ENCODE measurements at regions not wholly inside any gene's neighbourhood (a gene's known extent, or its start where the extent isn't known, plus 50 kb on each side); places are given as distances from the start of the nearest gene placed in this dataset.
A peak's percentile ranks its signal among the peaks of the same experiment; 100 is the strongest.

DNA sequence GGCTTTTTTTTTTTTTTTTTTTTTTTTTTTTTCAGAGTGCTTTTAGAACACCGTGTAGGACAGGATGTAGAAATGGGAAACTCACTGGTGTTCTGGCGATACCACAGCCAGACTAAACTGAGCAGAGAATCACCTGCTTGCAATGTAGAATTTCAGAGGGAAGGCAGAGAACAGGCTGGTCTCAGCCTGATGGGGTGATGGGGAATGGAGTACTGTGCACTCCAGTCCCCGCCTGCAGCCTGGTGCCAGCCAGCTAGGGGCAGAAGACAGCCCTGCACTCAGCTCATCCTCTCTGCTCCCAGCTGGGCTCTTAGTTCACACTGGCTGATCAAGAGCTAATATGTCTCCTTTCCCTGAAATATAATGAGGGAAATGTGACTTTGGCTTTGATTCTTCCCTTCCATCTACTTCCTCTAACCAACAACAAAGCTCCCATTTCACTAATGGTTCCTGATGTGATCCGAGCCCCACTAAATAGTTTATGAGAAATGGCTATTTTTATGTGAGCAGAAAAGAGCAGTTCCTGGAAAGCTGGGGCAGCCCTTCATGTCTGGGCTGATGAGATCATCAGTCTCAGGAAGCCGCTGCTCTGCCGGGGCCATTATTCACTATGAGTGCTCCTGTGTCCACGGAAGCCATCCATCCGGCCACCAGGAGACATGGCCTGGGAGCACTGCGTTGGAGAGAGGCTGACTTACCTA lies 209.7 kb downstream of the GADD45G start:
- no peak for DNase-seq

DNA sequence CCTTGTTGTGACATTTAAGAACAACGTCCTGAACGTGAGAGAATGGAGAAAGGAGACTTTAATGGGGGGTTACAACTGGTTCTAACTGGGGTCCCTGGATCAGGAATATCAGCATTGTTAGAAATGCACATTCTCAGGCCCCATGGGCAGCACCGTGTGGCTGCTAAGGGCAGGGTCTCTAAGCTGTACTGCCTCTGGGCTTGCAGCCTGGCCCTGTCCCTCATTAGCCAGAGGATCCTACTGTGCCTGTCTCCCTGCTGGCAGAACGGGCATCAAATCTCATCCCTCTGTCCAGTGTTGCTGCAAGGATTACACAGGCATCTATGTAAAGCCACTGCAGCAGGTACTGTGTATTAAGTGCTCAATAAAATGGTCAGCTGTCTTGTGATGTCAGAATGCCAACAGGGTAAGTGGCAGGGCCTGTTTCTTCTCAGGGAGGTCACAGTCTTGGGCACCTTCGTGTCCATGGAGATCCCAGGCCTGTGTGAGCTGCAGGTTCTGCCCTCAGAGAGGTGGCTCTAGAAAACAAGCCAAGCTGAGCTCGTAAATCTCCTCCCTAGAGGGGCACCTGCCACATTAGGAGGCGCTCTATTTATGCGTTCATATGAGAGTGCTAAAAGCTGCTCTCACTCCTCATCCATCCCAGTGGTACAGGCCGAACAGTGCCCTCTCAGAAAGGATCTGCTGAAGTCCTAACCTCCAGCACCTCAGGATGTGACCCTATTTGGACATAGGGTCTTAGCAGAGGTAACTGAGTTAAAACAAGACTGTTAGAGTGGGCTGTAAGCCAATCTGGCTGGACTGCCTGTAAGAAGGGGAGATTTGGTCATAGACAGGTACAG lies 210.5 kb downstream of the GADD45G start:
- DNase-seq = no peak

DNA sequence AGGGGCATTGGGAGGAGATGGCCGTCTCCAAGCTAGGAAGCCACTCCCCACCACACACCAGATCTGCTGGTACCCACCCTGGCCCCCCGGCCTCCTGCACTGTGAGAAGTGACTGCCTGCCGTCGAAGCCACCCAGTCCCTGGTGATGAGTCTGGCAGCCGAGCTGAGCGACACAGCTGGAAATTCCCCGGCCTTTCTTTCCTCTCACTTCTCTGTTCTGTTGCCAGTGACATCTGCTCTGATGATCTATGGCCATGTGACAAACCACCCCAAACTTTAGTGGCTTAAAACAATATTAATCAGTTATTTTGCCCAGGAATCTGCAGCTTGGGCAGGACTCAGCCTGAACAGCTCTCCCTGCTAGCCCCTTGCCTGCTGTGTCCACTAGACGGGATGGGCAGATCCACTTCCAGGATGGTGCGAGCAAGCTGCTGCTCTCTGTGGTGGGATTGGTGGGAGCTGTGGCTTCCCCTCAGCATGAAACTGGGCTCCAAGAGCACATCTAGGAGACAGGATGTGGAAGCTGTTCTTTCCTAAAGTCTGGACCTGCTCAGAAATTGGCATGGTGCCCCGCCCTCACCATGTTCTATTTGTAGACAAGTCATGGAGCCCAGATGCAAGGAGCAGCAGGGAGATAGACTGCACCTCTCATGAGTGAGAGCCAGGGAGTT lies 211.2 kb downstream of the GADD45G start:
- DNase-seq = no peak

DNA sequence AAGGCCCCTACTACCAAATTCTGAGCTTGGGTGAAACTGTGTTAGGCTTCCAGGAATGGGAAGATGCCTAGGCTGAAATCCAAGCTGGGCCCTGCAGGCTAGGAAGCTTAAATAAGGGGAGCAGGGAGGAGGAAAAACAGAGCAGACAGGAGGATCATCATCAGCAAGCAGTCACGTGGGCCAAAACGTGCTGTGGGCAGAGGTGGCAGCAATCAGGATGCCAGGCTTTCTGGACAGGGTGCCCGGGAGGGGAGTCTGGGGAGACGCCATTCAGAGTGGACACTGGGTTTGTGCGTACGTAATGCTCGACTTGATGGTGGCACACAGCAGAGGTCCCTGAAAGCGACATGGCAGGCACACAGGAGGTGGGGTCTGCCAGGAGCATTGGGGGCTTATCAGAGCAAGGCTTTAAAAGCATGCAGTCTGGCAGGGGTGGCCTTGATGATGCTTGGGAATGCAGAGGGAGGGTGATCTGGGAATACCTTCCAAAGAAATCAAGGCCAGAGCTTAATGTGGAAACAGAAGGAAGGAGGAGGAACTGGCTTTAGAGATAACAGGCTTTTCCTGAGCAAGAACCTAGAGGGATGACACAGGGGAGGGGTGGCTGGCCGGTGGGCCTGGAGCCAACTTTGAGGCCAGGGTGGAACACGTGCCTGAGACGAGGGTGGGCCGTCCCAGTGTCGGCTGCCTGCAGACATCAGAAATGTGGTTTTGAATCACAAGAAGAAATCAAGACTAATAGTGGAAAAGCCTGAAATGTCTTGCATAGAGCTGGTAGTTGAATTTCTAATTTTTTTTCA lies 212.5 kb downstream of the GADD45G start:
- DNase-seq = no peak

DNA sequence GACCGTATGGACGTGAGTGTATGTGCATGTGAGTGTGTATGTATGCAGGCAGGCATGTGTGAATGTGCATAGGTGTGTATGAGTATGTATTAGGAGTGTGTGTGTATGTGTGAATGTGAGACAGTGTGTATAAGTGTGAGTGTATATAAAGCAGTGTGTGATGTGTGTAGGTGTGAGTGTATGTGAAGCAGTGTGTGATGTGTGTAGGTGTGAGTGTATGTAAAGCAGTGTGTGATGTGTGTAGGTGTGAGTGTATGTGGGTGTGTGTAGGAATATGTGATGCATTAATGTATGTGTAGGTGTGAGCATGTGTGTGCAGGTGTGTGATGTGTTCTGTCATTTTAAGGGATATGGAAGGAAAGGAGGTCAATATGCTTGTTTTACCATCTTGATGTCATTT lies 215.5 kb downstream of the GADD45G start:
- DNase-seq = no peak

DNA sequence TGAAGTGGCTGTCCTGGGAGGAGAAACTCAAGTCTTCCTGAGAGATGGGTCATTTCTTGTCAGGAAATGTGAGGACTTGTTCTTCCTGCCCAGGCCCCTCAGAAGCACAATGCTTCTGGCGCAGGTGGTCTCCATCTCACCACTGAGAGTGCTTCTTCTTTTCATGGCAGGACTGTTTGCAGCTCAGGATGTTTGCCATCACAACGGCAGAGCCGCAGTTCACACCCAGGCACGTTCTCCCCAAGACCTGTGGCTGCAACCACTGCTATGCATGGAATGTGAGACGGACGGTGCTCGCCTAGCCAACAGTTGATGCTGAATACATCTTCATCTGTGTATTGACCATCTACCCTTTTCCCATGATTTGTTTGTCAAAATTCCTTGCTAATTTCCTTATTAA lies 216.3 kb downstream of the GADD45G start:
- DNase-seq = peak; percentile 26

DNA sequence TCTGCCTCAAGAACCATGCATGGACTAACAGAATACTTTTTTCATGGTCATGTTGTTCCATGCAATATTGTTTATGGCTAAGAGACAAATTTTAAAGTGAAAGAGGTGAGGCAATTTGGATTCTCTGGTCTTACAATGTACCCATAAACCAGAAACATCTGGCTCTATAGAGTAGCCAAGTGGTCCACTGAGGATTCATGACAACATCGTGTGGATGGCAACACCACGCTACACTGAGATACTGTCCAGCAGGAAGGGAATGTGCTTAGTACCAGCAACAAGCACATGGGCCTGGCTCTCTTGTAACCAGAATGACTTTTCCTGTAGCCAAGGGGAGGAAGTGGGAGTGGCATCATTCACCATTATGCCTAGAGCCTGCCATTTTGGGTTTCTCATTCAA lies 218.2 kb downstream of the GADD45G start:
- DNase-seq = no peak

DNA sequence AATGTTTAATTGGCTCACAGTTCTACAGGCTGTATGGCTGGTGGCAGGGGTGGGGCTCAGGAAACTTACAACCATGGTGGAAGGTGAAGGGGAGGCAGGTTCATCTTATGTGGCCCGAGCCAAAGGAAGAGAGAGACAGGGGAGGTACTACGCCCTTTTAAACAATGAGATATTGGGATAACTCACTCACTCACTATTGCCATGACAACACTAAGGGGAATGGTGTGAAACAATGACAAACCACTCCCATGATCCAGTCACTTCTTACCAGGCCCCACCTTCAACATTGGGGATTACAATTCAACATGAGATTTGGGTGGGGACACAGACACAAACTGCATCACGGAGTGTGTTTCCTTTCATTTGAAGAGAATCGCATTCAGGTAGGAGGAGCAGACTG lies 220.9 kb downstream of the GADD45G start:
- DNase-seq = no peak

DNA sequence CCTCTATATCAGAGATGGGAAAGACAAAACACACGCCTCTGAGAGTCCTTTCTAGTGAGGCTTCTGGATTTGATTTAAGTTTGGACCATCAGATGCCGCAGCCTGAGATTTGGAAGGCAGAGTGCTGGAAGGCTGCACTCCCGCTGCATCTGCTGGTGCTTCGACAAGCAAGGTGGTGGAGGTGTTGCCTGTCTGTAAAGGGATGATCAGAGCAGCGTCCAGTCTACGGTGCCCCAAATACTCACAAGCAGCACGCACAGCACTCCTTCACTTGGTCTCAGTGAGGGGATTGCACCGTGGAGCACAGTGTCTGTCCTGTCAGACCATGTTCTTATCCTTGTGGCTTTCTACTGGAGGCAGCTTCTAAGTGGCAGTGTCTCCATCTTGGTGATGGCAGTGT lies 221.4 kb downstream of the GADD45G start:
- no peak for DNase-seq

DNA sequence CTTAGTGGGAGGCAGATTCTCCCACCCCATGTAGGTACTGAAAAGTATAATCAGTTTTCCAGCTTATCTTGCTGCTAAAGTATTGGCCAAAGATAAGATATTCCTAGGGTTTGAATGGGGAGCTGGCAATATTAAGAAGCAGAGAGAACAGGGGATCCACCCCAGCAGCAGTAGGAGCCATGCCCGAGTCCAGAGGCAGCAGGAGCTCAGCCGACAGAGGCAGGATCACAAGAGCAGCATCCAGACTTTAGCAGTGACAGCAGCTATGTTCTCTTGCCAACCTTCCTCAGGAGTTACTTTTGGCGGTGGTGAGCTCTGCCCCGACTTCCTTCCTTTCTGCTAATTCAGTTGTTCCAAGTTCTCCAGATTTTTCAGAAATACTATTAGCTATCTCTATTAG lies 224.5 kb downstream of the GADD45G start:
- DNase-seq = no peak

DNA sequence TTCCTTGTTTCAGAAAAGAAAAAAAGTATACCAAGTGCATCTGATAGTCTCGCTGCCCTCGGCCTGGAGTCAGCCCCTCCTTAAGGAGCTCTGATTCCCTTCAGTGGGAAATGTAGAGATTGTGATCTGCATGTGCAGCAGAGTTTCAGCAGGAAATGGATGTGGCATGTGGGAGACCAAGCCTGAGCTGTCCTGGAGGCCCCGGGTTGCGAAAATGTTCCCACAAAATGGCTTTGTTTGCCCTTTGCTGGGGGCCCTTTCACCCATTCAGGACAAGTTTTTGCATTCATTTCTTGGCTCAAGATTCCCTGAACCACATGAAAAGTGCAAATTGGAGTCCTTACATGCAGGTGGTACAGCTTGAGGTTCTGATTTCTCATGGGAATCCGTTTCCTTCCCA lies 230.9 kb downstream of the GADD45G start:
- DNase-seq = no peak

DNA sequence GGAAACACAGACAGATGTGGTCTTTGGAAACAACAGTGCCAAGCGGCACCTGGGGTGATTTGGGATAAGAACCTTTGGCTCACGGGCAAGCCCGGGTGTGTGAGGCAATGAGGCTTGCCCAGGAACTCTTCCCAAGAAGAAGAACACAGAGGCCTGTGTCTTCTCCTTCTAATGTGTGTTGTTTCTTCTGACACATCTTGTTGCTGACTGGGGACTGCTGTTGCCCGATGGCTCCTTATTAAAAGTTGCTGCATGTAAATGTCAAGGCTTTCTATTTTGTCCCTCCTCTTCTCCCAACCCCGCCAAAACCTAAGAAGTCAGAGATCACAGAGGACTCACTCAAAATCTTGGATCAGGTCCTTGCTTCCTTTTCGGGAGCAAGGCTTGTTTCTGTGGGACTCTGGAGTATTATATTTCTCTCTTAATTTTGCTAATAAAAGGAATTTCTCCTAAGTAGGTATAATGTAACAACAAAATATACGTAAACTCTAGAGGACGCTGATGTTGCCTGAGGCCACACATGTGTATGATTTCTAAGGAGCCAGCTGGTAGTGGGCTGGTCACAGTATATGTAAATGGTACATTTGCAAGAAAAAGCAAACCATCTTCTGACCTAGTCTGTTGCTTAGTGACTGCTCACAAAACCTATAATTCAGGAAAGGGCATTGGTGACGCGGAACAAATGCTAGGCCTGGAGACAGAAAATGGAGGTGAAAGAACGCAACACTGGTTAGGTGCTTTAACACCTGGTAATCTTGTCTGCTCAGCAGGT lies 232.5 kb downstream of the GADD45G start:
- DNase-seq = no peak

DNA sequence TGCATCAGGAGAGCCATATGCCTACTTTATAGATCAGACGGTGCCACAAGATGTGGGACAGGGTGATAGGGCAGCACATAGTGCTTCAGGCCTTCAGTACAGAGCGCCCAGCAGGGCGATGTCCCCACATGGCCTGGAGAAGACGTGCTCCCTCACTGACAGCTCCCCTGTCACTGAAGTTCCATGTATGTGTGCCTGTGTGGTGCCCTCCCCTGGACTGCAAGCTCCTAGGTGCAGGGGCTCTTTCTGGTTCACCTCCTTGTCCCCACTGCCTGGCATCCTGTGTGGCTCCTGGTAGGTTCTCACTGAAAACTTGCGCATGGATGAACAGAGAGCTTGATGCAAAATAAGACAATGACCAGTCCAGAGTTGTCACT lies 233.1 kb downstream of the GADD45G start:
- no peak for DNase-seq

DNA sequence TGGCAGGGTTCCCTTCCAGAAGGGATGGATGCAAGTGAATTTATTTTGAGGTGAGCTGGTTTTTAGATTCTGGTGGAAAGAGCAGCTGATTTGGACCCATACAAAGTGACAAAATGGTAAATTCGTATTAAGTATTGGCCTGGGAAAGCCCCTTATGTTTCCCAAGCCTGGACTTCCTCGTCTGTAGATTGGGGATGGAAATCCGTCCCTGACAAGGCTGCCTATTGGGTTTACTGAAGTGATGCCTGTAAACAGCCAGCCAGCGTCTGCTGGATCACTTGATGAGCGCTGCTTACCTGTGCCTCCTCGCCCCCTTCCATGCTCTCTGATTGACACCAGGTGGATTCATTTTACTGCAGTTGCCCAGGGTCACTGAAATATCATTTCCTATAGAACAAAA lies 233.8 kb downstream of the GADD45G start:
- DNase-seq = no peak

DNA sequence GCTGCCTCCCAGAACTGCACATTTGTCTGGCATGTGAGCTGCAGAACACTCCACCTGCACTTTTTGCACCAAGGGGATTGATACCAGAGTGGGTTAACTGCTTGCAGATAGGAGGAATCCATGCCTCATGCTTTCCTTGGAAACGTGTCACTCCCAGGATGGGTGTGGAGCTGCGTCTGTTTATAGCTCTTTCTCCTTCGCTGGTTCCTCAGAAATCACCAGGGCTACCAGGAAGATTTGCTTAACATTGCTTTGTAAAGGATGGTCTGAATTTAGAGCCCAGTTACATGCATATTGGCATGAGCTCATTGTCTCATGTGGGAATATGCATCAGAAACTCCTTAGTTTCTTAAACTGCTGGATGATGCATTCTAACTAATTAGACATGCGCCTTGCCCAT lies 234.6 kb downstream of the GADD45G start:
- DNase-seq = no peak

DNA sequence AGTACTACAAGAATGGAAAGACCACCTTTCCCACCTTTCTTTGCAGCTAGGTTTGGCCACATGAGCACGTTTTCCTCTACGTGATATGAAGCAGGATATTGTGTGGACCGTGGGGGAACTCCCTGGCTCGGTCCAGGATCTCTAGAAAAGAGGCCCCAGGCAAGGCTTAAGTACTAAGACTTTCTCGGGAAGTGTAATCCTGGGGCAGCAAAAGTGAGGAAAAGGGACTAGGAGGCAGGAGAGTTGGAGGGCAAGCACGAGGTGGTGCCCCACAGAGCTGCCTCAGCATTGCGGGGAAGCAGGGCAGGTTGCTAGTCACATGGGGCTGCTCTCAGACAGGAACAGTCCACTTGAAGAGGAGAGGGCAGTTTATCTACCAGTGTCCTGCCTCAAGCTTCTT lies 235.1 kb downstream of the GADD45G start:
- no peak for DNase-seq

DNA sequence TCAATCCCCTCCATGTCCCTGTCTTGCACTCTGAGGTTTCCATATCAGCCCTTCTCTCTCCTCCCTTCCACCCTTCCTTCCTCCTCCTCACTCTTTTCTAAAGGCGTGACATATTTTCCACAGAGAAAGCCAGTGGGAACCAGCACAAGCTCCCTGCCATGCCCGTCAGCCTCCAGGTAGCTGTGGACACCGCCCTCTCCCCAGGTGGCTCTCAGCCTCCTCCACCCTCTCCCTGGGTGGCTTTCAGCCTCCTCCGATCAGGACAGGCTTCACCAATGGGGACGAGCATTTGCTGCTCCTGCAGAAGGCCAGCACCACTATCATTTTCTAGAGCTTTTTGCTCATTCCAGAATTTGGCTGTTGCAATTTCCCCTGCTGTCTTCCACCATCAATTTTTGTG lies 236.6 kb downstream of the GADD45G start:
- DNase-seq = no peak

DNA sequence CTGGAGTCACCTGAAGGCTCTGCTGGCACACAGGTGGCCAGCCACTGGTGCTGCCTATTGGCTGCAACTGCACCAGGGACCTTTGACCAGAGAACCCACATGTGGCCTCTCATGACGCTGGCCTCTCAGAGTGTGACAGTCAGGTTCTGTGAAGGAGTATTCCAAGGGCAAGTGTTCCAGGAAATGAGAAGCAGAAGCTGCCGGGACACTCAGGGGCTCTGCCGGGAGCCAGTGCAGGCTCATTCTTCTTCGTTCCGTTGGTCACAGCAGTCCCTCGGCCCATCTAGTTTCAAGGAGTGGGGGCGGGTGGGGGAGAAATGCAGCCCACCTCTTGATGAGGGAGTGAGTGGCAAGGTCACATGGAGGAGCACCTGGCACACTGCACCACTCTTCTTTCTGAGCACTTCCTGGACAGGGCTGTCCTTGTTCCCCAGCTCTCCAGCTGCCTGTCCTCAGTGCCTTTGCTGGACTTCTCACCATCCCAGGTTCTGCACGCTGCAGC lies 237.5 kb downstream of the GADD45G start:
- DNase-seq = no peak

DNA sequence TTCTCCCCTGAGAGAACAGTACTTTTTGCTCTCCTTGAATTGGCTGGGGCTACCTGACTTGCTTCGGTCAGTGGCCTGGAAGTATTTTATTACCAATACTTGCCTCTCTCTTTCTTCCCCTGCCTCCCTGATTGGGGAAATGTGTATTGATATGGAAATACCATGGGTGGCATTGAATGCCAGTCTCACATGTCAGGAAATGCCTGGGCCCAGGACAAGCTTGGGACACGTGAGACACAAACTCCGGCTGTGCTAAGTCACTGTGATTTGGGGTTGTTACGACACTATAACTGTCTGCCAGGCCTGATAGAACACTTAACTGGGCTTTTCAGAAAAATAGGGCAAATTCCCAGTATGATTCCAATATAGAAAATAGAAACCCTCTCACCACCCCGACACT lies 238.3 kb downstream of the GADD45G start:
- no peak for DNase-seq

DNA sequence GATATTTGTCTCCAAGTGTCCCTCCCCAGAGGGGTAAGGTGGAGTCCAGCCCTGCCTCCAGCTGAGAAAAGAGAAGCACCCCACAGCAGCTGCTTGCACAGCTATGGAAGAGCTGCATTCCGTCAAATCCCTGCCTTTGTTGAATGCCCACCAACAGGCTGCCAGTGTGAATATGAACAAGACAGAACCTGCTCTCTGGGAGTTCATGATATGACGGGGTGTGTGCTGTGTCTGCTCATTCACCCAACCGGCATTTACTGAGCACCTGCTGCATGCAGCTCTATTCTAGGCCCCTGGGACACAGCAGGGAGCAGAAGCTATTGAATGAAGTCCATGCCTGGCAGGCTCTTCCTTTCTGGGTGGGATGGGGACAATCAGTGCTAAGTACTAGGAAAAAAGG lies 238.8 kb downstream of the GADD45G start:
- no peak for DNase-seq

DNA sequence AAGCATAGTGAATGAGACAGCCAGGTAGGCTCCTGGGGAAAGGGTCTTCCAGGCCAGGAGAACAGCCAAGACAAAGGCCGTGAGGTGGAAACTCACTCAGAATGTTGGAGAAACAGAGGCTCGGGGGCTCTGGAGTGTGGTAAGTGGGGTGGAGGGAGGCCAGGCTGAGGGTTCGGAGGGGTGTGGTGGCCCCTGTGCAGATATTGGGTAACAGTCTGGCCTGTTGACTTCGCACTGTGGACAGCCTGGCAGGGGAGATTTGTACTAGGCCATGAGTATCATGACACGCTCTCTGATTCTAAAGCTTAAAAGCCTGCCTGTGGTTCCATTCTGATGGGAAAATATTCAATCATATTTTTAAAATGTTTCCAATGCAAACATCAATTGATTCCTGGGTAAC lies 239.3 kb downstream of the GADD45G start:
- no peak for DNase-seq

DNA sequence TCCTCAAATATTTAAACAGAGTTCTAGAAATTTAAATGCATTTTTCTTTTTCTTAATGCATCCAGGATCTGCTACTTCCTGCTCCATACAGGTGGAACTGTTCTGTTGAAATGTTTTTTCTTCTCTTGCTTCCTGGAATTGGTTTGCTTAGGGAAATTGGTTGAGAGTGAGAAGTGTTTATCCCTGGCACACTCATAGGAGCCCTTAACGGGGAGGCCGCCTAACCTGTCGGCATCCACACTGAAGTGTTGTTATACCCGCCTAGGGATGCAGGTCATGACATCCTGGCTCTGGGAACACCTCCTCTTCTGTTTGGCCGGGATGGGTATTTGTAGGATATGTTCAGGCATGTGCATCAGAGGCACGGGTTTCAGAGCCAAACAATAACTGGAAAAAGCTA lies 239.7 kb downstream of the GADD45G start:
- DNase-seq = no peak

All from kidney glomerular epithelial cell (primary cell).